ENCODE measurements at regions not wholly inside any gene's neighbourhood (a gene's known extent, or its start where the extent isn't known, plus 50 kb on each side); places are given as distances from the start of the nearest gene placed in this dataset.
"Not testable (repeated sequence)": the region's sequence is repeated elsewhere in the genome, so short reads cannot be mapped to it uniquely, and the experiment has no call there.

- in situ Hi-C loops (cut with MboI), result no loop called here
- no peak overlapping the region for H2AFZ ChIP-seq
- H3K9ac ChIP-seq, result no peak overlapping the region
- H3K9me2 ChIP-seq (ENCODE audit: insufficient read depth), result no peaks in the 10 kb centered on the region
- WGBS, 2 experiments (ENCODE audit: low coverage in 1 of 2, low lambda C conversion rate in 2 of 2, missing lambda C conversion rate in 2 of 2), result 91 to 94% methylated on average over 4 of the region's 4 CpGs
- DNase-seq, result no peak
- no peaks in the 10 kb centered on the region for H3K79me2 ChIP-seq (ENCODE audit: insufficient read depth)
- no peak overlapping the region for H3K4me2 ChIP-seq (ENCODE audit: unreplicated experiment)
- H3K36me3 ChIP-seq (ENCODE audit: low read depth), result no peaks in the 10 kb centered on the region
- peaks cover 13% of the 10 kb centered on the region for H3K4me1 ChIP-seq (ENCODE audit: insufficient read depth)
- H3K27ac ChIP-seq, result no peak overlapping the region
- no peaks in the 10 kb centered on the region for H4K20me1 ChIP-seq (ENCODE audit: insufficient read depth)
- H3K27me3 ChIP-seq (replicated peaks; ENCODE audit: insufficient read depth), result no peaks in the 10 kb centered on the region
- no peaks in the 10 kb centered on the region for H3K9me3 ChIP-seq (ENCODE audit: low read depth)
- no peak for TF ChIP-seq EZH2 (IDR thresholded peaks at IDR 0.05; ENCODE audit: insufficient read depth, poor library complexity, severe bottlenecking)
- no peak overlapping the region for H3K4me3 ChIP-seq
- peaks cover 16% of the 10 kb centered on the region for H3F3A ChIP-seq (ENCODE audit: insufficient read depth)
Measured at GRCh38 chr5:89308606-89309040, 425.6 kb upstream of the MEF2C start.

DNA sequence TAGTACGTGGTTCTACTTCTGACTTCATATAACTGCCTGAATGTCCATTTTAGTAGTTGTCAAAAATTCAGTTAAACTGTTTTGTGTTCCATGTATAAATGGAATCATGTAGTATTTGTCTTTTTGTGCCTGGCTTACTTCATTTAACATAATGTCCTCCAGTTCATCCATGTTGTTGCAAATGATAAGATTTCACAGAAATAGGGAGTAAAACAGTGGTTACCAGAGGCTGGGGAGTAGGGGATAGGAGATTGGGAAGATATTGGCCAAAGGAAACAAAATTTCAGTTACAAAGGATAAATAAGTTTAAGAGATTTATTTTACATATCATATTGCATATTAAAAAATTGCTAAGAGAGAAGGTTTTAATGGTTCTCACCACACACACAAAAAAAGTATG is 425.0 kb upstream of the MEF2C start:
- H2AFZ ChIP-seq, result no peak overlapping the region
- H3K36me3 ChIP-seq (ENCODE audit: low read depth), result no peaks in the 10 kb centered on the region
- H3K4me1 ChIP-seq (ENCODE audit: insufficient read depth), result peaks cover 7% of the 10 kb centered on the region
- H3K4me2 ChIP-seq (ENCODE audit: unreplicated experiment), result no peak overlapping the region
- no peak for DNase-seq
- no peaks in the 10 kb centered on the region for H3K27me3 ChIP-seq (replicated peaks; ENCODE audit: insufficient read depth)
- no peaks in the 10 kb centered on the region for H3K9me3 ChIP-seq (ENCODE audit: low read depth)
- no peaks in the 10 kb centered on the region for H3K9me2 ChIP-seq (ENCODE audit: insufficient read depth)
- in situ Hi-C loops (cut with MboI), result no loop called here
- peaks cover 9% of the 10 kb centered on the region for H3F3A ChIP-seq (ENCODE audit: insufficient read depth)
- TF ChIP-seq EZH2phosphoT487 (IDR thresholded peaks at IDR 0.05; ENCODE audit: insufficient read depth, low read depth) (no peak), EZH2 (IDR thresholded peaks at IDR 0.05; ENCODE audit: insufficient read depth, poor library complexity, severe bottlenecking) (no peak)
- 92 to 100% methylated on average over 1 of the region's 1 CpG for WGBS, 2 experiments (ENCODE audit: low coverage in 1 of 2, low lambda C conversion rate in 2 of 2, missing lambda C conversion rate in 2 of 2)
- H4K20me1 ChIP-seq (ENCODE audit: insufficient read depth), result no peaks in the 10 kb centered on the region
- no peaks in the 10 kb centered on the region for H3K79me2 ChIP-seq (ENCODE audit: insufficient read depth)
- H3K9ac ChIP-seq, result no peak overlapping the region
- H3K27ac ChIP-seq, result no peak overlapping the region
- no peak overlapping the region for H3K4me3 ChIP-seq

DNA sequence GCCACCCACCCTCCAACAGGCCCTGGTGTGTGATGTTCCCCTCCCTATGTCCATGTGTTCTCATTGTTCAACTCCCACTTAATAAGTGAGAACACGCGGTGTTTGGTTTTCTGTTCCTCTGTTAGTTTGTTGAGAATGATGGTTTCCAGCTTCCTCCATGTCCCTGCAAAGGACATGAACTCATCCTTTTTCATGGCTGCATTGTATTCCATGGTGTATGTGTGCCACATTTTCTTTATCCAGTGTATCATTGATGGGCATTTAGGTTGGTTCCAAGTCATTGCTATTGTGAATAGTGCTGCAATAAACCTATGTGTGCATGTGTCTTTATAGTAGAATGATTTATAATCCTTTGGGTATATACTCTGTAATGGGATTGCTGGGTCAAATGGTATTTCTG is 424.2 kb upstream of the MEF2C start:
- H4K20me1 ChIP-seq (ENCODE audit: insufficient read depth), result not testable (repeated sequence)

GRCh38 chr5:89303033-89303480 is 420.1 kb upstream of the MEF2C start:
- H3K27me3 ChIP-seq (replicated peaks; ENCODE audit: insufficient read depth), result no peaks in the 10 kb centered on the region
- H3K4me1 ChIP-seq (ENCODE audit: insufficient read depth), result no peaks in the 10 kb centered on the region
- no peaks in the 10 kb centered on the region for H3K9me3 ChIP-seq (ENCODE audit: low read depth)
- in situ Hi-C loops (cut with MboI), result no loop called here
- WGBS, 2 experiments (ENCODE audit: low coverage in 1 of 2, low lambda C conversion rate in 2 of 2, missing lambda C conversion rate in 2 of 2), result 83 to 90% methylated on average over 4 of the region's 4 CpGs
- H2AFZ ChIP-seq, result no peak overlapping the region
- DNase-seq, result no peak
- no peaks in the 10 kb centered on the region for H3F3A ChIP-seq (ENCODE audit: insufficient read depth)
- TF ChIP-seq EZH2phosphoT487 (IDR thresholded peaks at IDR 0.05; ENCODE audit: insufficient read depth, low read depth) (no peak), EZH2 (IDR thresholded peaks at IDR 0.05; ENCODE audit: insufficient read depth, poor library complexity, severe bottlenecking) (no peak)
- H3K79me2 ChIP-seq (ENCODE audit: insufficient read depth), result no peaks in the 10 kb centered on the region
- no peak overlapping the region for H3K9ac ChIP-seq
- H3K4me2 ChIP-seq (ENCODE audit: unreplicated experiment), result no peak overlapping the region
- H3K4me3 ChIP-seq, result no peak overlapping the region
- H4K20me1 ChIP-seq (ENCODE audit: insufficient read depth), result no peaks in the 10 kb centered on the region
- no peaks in the 10 kb centered on the region for H3K36me3 ChIP-seq (ENCODE audit: low read depth)
- no peaks in the 10 kb centered on the region for H3K9me2 ChIP-seq (ENCODE audit: insufficient read depth)
- H3K27ac ChIP-seq, result no peak overlapping the region

More for the DNA sequence above, 424.2 kb upstream of the MEF2C start:
- H3K4me3 ChIP-seq; H3K79me2 ChIP-seq (ENCODE audit: insufficient read depth); H3K4me2 ChIP-seq (ENCODE audit: unreplicated experiment); DNase-seq; H3K4me1 ChIP-seq (ENCODE audit: insufficient read depth); H3K36me3 ChIP-seq (ENCODE audit: low read depth); in situ Hi-C loops (cut with MboI); H3K9me2 ChIP-seq (ENCODE audit: insufficient read depth); H3K9ac ChIP-seq; H3F3A ChIP-seq (ENCODE audit: insufficient read depth); H3K9me3 ChIP-seq (ENCODE audit: low read depth); H3K27ac ChIP-seq; H2AFZ ChIP-seq; H3K27me3 ChIP-seq (replicated peaks; ENCODE audit: insufficient read depth): not testable (repeated sequence)
- WGBS, 2 experiments (ENCODE audit: low coverage in 1 of 2, low lambda C conversion rate in 2 of 2, missing lambda C conversion rate in 2 of 2), result 100% methylated on average over 2 of the region's 2 CpGs
